Activated naive CD4-positive, alpha-beta T cell treated with anti-CD3 and anti-CD28 coated beads, Interleukin-2, amount 10 ng/mL, durations not matched to agents 7 days and 5 days (primary cell): ENCODE measurements at regions not wholly inside any gene's neighbourhood (a gene's known extent, or its start where the extent isn't known, plus 50 kb on each side); places are given as distances from the start of the nearest gene placed in this dataset.
"Not testable (repeated sequence)": the region's sequence is repeated elsewhere in the genome, so short reads cannot be mapped to it uniquely, and the experiment has no call there.

Experiments
- CTCF ChIA-PET: fragments of 350-600 bp; sonication (Branson Sonifier 250); formaldehyde crosslinking; loops from one replicate; lab custom pipeline; 2021; ENCODE audit warnings: antibody characterized with exemption; lab: Charles Lee
- DNase-seq: peaks from one replicate; pipeline ENCODE4 v3.0.0-alpha.2; 2020
- H3K27ac Mint-ChIP-seq: one replicate; pipeline ENCODE4 v1.8.0; 2021; ENCODE audit warnings: mild to moderate bottlenecking, moderate library complexity, mixed read lengths
- H3K27me3 Mint-ChIP-seq: one replicate; pipeline ENCODE4 v1.8.0; 2021; ENCODE audit warnings: mild to moderate bottlenecking, mixed read lengths
- H3K36me3 Mint-ChIP-seq: one replicate; pipeline ENCODE4 v1.8.0; 2021; ENCODE audit warnings: mixed read lengths
- H3K4me1 Mint-ChIP-seq: one replicate; pipeline ENCODE4 v1.8.0; 2021; ENCODE audit warnings: mixed read lengths
- H3K4me3 Mint-ChIP-seq: one replicate; pipeline ENCODE4 v1.8.0; 2021; ENCODE audit warnings: mild to moderate bottlenecking, moderate library complexity, mixed read lengths
- H3K9me3 Mint-ChIP-seq: one replicate; pipeline ENCODE4 v1.8.0; 2021; ENCODE audit warnings: mixed read lengths

DNA sequence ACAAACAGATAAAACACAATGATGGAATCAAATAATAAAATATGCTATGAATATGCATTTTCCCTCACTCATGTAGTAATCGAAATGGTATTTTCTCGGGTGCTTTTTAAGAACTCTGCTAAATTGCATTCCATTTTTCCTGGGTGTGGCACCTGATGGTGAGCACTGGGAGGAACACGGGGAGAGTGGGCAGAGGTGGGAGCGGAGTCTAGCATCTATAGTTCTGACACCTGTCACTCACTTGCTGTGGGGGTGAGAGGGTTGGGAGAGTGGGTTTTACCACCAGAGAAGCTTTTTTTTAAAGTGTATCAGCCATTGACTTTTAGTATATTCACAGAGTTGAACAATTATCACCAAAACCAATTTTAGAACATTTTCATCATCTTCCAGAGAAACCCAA, 73.4 kb upstream of the PGBD5 start:
- Mint-ChIP-seq H3K4me3 (no peak overlapping the region), H3K4me1 (no peaks in the 10 kb centered on the region), H3K27ac (no peak overlapping the region), H3K36me3 (no peaks in the 10 kb centered on the region), H3K9me3 (no peaks in the 10 kb centered on the region), H3K27me3 (peaks cover 14% of the 10 kb centered on the region)
- DNase-seq, result no peak
- CTCF ChIA-PET, result no interaction called here

DNA sequence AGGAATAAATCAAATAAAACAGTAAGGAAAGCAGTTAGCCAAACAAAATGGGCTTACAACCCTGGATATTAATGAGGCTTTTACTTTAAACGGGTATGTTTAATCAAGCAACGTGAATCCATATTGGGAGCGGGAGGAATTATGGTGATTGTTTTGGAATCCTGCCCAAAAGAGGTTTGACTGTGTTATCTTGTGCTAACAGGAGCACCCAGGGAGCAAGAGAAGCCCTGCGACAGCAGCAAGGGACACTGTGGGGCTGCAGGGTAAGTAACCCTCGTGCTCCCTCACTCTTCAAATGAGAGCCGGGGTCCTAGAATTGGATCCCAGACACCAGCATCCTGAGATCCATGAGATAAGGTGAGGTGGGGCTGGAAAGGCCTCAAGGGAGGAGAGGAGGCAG, 72.6 kb upstream of the PGBD5 start:
- Mint-ChIP-seq H3K27ac (no peak overlapping the region), H3K36me3 (no peaks in the 10 kb centered on the region), H3K4me1 (no peaks in the 10 kb centered on the region), H3K27me3 (peaks cover 16% of the 10 kb centered on the region), H3K9me3 (no peaks in the 10 kb centered on the region), H3K4me3 (no peak overlapping the region)
- DNase-seq, result no peak
- CTCF ChIA-PET, result no interaction called here

DNA sequence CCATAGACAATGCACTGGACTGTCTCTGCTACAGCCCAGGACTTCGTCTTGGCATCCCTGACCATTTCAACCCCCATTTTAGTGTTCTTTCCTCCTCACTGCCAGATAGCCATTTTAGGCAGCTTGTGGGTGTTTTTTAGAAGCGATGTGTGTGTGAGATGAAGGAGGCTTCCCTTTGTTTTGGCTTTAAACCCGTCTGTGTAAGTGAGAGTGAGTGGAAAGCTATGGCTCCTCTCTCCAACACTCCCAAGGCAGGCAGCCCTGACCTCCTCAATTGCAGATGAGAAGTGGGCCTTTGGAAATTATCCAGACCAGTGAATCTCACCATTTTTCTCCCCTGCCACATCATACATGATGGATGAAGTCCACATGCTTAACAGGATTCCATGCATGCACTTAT, 70.3 kb upstream of the PGBD5 start:
- no peak for DNase-seq
- CTCF ChIA-PET, result no interaction called here
- Mint-ChIP-seq H3K4me1 (no peaks in the 10 kb centered on the region), H3K36me3 (no peaks in the 10 kb centered on the region), H3K4me3 (no peak overlapping the region), H3K9me3 (no peaks in the 10 kb centered on the region), H3K27me3 (peaks cover 16% of the 10 kb centered on the region), H3K27ac (no peak overlapping the region)

DNA sequence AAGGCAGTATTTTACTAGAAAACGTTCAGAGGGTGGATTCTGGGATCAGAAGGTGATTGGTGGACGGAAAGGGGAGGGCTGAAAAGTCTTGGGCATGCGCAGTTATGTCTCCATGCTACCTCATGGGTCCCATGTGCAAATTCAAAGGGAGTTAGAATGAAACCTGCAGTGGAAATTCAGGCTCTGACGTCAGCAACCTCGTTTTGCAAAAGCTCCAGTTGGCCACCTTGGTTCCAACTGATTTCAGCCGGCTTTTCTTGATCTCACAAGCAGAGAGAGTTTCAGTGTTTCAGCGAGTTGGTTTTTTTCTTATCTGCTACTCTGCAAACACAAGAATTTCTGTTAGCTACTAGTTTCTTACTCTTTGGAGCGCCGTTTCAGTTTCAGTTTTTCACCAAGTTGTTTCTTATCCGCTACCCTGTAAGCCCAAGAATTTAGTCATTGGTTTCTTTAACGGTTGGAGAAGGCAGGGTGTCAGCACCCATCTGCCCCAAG, 69.8 kb upstream of the PGBD5 start:
- no peak for DNase-seq
- CTCF ChIA-PET, result no interaction called here
- H3K4me1 Mint-ChIP-seq, result no peaks in the 10 kb centered on the region
- no peak overlapping the region for H3K4me3 Mint-ChIP-seq
- no peaks in the 10 kb centered on the region for H3K9me3 Mint-ChIP-seq
- no peaks in the 10 kb centered on the region for H3K36me3 Mint-ChIP-seq
- no peak overlapping the region for H3K27ac Mint-ChIP-seq
- peaks cover 16% of the 10 kb centered on the region for H3K27me3 Mint-ChIP-seq

DNA sequence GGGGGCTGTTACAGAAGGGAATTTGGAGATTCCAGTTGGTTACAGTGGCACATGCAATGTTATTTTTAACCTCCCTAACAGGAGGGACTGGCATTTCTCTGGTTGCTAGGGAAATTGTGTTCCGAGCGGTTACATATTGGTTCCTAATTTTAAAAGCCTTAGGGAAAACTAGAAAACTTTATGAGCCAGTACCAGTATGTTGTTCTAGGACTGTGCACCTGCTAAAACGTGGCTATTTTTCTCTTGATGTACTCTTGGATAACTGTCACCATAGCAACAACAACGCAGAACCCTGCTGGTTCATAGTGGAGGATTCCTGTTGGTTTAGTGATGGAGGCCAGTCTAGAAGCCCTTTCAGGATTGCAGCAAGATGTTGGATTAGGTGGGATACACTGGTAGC, 68.9 kb upstream of the PGBD5 start:
- H3K9me3 Mint-ChIP-seq, result no peaks in the 10 kb centered on the region
- no peak overlapping the region for H3K4me3 Mint-ChIP-seq

DNA sequence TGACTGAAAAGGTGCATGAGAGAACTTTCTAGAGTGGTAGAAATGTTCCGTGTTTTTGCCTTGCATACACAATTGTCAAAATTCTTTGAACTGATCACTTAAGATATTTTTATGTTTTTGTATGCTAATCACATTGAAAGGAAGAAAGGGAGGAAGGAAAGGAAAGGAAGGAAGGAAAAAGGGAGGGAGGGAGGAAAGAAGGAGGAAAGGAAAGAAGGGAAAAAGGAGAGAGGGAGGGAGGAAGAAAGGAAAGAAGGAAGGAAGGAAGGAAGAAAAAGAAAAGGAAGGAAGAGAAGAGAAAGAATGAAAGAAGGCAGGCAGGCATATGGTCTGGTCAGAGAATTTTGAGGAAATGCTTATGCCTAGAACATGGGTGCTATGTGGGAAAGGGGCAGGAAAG, 68.4 kb upstream of the PGBD5 start:
- no peak for DNase-seq
- Mint-ChIP-seq H3K27me3 (peaks cover 25% of the 10 kb centered on the region), H3K4me1 (no peaks in the 10 kb centered on the region), H3K9me3 (no peaks in the 10 kb centered on the region), H3K36me3 (no peaks in the 10 kb centered on the region), H3K27ac (no peak overlapping the region), H3K4me3 (no peak overlapping the region)
- CTCF ChIA-PET, result no interaction called here

More for the DNA sequence above, 68.9 kb upstream of the PGBD5 start:
- H3K36me3 Mint-ChIP-seq, result no peaks in the 10 kb centered on the region
- H3K27me3 Mint-ChIP-seq, result peaks cover 21% of the 10 kb centered on the region
- H3K27ac Mint-ChIP-seq, result no peak overlapping the region
- H3K4me1 Mint-ChIP-seq, result no peaks in the 10 kb centered on the region
- CTCF ChIA-PET, result no interaction called here
- DNase-seq, result no peak

DNA sequence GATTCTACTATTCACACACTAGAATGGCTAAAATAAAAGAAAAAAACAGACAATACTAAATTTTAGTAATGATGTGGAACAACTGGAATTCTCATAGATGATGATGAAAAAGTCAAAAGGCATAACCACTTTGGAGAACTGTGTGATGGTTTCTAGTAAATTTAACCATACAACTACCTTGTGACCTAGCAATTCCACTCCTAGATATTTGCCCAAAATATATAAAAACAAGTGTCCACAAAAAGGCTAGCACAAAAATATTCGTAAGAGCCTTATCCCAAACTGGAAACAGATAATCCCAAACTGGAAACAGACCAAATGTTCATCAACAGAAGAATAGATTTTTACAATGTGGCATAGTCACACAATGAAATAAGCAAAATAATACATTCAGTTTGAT, 67.9 kb upstream of the PGBD5 start:
- H3K4me1 Mint-ChIP-seq, result no peaks in the 10 kb centered on the region
- H3K9me3 Mint-ChIP-seq, result no peaks in the 10 kb centered on the region
- peaks cover 25% of the 10 kb centered on the region for H3K27me3 Mint-ChIP-seq
- H3K36me3 Mint-ChIP-seq, result no peaks in the 10 kb centered on the region
- H3K4me3 Mint-ChIP-seq, result no peak overlapping the region
- DNase-seq, result no peak
- H3K27ac Mint-ChIP-seq, result no peak overlapping the region
- CTCF ChIA-PET, result no interaction called here

DNA sequence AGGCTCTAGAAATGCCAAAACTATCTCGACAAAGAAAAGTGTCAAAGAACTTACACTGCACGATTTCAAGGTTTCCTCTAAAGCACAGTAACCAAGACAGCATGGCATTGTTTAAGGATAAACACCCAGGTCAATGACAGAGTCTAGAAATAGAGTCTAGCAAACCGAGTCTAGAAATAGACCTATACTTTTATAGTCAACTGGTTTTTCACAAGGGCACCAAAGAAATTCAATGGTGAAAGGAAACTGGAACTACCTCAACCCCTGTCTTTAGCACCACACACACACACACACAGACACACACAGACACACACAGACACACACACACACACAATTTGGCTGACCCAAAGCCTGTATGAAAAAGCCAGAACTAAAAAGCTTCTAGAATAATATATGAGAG, 67.1 kb upstream of the PGBD5 start:
- Mint-ChIP-seq H3K27me3 (peaks cover 25% of the 10 kb centered on the region), H3K36me3 (no peaks in the 10 kb centered on the region), H3K27ac (no peak overlapping the region), H3K4me3 (no peak overlapping the region), H3K4me1 (no peaks in the 10 kb centered on the region), H3K9me3 (no peaks in the 10 kb centered on the region)
- DNase-seq, result no peak
- CTCF ChIA-PET, result no interaction called here

DNA sequence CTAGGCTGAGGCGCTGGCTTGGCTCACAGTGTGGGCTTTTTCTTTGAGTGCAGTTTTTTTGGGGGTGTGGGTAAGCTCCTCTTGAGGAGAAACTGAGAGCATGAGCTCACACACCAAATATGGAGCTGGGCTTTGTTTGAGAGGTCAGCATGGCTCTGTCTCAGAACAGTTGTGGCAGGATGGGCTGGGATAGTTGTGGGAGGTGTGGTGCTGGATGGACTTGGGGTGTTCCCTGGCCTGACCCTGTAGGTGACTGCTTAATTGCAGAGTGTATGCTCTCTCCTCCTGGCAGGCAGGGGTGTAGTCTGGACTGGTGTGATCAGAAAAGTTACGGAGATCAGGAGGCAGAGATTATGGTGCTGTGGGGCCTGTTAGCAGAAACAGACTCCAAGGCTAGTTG, 64.3 kb upstream of the PGBD5 start:
- Mint-ChIP-seq H3K9me3 (no peaks in the 10 kb centered on the region), H3K4me1 (no peaks in the 10 kb centered on the region), H3K27me3 (peaks cover 16% of the 10 kb centered on the region), H3K36me3 (no peaks in the 10 kb centered on the region), H3K27ac (no peak overlapping the region), H3K4me3 (no peak overlapping the region)
- no peak for DNase-seq
- CTCF ChIA-PET, result no interaction called here

DNA sequence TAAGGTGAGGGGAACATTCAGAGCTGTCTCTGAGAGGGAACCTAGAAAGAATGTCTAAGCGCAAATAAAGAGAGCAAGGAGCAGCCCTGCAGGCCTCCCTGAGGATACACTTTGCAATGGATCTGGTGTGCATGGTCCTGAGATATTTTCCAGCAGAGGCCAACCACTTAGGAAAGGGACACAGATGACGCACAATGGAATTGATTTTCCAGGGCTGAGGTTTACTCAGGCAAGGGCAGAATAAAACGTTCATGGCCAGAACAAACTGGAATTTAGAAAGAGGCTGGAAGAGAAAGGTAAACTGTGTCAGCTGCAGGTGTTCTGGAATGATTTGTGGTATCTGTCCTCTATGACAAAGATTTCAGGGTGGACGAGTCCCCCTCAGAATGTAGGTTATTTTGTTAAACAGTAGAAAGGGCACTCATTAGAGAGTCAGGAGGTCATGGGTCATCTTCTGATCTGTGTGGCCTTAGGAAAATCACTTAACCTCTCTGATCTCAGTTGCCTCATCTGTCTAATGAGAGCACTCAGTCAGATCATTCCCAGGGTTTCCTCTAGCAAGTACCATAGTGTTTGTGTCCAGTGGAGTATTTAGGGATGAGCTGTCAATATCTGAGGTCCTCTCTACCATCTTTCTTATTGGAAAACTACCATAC, 61.8 kb upstream of the PGBD5 start:
- Mint-ChIP-seq H3K36me3 (no peaks in the 10 kb centered on the region), H3K27ac (no peak overlapping the region)
- CTCF ChIA-PET, result no interaction called here

DNA sequence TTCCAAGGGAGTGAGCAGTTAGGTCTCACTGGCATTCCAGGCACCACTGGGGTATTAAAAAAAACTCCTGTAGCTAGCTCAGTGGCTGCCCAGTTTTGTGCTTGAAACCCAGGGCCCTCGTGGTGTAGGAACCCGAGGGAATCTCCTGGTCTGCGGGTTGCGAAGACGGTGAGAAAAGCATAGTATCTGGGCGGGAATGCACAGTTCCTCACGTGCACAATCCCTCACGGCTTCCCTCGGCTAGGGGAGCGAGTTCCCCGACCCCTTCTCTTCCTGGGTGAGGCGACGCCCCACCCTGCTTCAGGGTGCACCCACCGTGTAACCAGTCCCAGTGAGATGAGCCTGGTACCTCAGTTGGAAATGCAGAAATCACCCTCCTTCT, 50.5 kb upstream of the PGBD5 start:
- no peak overlapping the region for H3K27ac Mint-ChIP-seq
- CTCF ChIA-PET, result no interaction called here
- peaks cover 30% of the 10 kb centered on the region for H3K27me3 Mint-ChIP-seq

More for the DNA sequence above, 61.8 kb upstream of the PGBD5 start:
- no peaks in the 10 kb centered on the region for H3K4me1 Mint-ChIP-seq
- peaks cover 9% of the 10 kb centered on the region for H3K27me3 Mint-ChIP-seq
- DNase-seq, result no peak
- H3K4me3 Mint-ChIP-seq, result no peak overlapping the region
- H3K9me3 Mint-ChIP-seq, result no peaks in the 10 kb centered on the region

DNA sequence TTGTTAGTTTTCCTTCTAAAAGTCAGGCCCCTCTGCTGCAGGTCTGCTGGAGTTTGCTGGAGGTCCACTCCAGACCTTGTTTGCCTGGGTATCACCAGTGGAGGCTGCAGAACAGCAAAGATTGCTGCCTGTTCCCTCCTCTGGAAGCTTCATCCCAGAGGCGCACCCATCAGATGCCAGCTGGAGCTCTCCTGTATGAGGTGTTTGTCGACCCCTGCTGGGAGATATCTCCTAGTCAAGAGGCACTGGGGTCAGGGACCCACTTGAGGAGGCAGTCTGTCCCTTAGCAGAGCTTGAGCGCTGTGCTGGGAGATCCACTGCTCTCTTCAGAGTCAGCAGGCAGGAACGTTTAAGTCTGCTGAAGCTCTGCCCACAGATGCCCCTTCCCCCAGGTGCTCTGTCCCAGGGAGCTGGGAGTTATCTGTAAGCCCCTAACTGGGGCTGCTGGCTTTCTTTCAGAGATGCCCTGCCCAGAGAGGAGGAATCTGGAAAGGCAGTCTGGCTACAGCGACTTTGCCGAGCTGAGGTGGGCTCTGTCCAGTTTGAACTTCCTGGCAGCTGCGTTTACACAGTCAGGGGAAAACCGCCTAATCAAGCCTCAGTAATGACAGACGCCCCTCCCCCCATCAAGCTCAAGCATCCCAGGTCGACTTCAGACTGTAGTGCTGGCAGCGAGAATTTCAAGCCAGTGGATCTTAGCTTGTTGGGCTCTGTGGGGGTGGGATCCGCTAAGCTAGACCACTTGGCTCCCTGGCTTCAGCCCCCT, 49.9 kb upstream of the PGBD5 start:
- H3K9me3 Mint-ChIP-seq, H3K36me3 Mint-ChIP-seq, H3K4me3 Mint-ChIP-seq, DNase-seq, H3K27ac Mint-ChIP-seq, CTCF ChIA-PET, H3K4me1 Mint-ChIP-seq: not testable (repeated sequence)
- peaks cover 24% of the 10 kb centered on the region for H3K27me3 Mint-ChIP-seq

More for the DNA sequence above, 50.5 kb upstream of the PGBD5 start:
- no peaks in the 10 kb centered on the region for H3K4me1 Mint-ChIP-seq
- H3K36me3 Mint-ChIP-seq, result no peaks in the 10 kb centered on the region
- DNase-seq, result no peak
- H3K9me3 Mint-ChIP-seq, result no peaks in the 10 kb centered on the region
- no peak overlapping the region for H3K4me3 Mint-ChIP-seq
